ENCODE measurements at regions not wholly inside any gene's neighbourhood (a gene's known extent, or its start where the extent isn't known, plus 50 kb on each side); places are given as distances from the start of the nearest gene placed in this dataset.

DNA sequence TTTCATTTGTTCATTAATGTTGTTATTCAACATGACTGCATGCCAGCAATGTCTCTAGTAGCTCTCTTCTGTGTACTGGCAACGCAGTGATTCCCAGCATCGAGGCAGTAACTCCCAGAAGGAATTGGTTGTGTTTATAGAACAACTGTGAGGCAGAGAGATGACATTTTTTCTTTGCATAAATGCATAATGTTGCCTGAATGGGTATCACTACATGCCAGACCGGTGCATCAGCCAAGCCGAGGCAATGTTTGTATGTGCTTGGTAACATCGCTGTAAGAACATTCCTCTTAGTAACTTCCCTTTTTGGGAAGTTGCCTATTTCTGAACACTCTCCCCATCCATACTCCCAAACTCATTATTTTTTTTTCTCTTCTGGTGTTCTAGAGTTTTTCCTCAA, 182.9 kb downstream of the HTR7 start:
- H3K9ac ChIP-seq (ENCODE audit: low read depth in 1 of 2, low read length in 2 of 2): no peak overlapping the region
- WGBS: 73% methylated on average over 5 of the region's 5 CpGs
- H3K4me3 ChIP-seq (ENCODE audit: low read depth in 1 of 3, low read length in 3 of 3): no peak overlapping the region
- peaks cover 0 to 3% (median 0%) of the 10 kb centered on the region in 4 donors for H3K27me3 ChIP-seq (ENCODE audit: control insufficient read depth in 4 of 4, insufficient read depth in 4 of 4, low read length in 3 of 4)
- no peak for TF ChIP-seq NR2F2 (IDR thresholded peaks at IDR 0.05)
- TF ChIP-seq RAD21 (IDR thresholded peaks at IDR 0.05): no peak
- TF ChIP-seq, protein P1, sequence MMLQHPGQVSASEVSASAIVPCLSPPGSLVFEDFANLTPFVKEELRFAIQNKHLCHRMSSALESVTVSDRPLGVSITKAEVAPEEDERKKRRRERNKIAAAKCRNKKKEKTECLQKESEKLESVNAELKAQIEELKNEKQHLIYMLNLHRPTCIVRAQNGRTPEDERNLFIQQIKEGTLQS (IDR thresholded peaks at IDR 0.05): no peak
- TF ChIP-seq HNF4A (conservative IDR thresholded peaks at IDR 0.05): no peak
- no peak for TF ChIP-seq SP1 (IDR thresholded peaks at IDR 0.05)
- TF ChIP-seq GABPA (IDR thresholded peaks at IDR 0.05 in 1 of 2, conservative IDR thresholded peaks at IDR 0.05 in 1 of 2): no peak
- TF ChIP-seq, protein P2, sequence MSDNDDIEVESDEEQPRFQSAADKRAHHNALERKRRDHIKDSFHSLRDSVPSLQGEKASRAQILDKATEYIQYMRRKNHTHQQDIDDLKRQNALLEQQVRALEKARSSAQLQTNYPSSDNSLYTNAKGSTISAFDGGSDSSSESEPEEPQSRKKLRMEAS (IDR thresholded peaks at IDR 0.05): no peak
- TF ChIP-seq HNF4G (IDR thresholded peaks at IDR 0.05): no peak
- TF ChIP-seq, protein P3, sequence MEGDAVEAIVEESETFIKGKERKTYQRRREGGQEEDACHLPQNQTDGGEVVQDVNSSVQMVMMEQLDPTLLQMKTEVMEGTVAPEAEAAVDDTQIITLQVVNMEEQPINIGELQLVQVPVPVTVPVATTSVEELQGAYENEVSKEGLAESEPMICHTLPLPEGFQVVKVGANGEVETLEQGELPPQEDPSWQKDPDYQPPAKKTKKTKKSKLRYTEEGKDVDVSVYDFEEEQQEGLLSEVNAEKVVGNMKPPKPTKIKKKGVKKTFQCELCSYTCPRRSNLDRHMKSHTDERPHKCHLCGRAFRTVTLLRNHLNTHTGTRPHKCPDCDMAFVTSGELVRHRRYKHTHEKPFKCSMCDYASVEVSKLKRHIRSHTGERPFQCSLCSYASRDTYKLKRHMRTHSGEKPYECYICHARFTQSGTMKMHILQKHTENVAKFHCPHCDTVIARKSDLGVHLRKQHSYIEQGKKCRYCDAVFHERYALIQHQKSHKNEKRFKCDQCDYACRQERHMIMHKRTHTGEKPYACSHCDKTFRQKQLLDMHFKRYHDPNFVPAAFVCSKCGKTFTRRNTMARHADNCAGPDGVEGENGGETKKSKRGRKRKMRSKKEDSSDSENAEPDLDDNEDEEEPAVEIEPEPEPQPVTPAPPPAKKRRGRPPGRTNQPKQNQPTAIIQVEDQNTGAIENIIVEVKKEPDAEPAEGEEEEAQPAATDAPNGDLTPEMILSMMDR (IDR thresholded peaks at IDR 0.05; ENCODE audit: low read depth, low read length, missing input control): no peak
- H3K27ac ChIP-seq (ENCODE audit: low read depth in 1 of 2, low read length in 2 of 2): no peak overlapping the region
- H3K4me1 ChIP-seq (ENCODE audit: control insufficient read depth in 4 of 4, insufficient read depth in 4 of 4, low read length in 3 of 4): no peaks in the 10 kb centered on the region
- no peaks in the 10 kb centered on the region for H3K36me3 ChIP-seq (ENCODE audit: control insufficient read depth in 4 of 4, insufficient read depth in 3 of 4, low read depth in 1 of 4, low read length in 3 of 4)
- no peak for DNase-seq (ENCODE audit: low spot score)
- H3K9me3 ChIP-seq (ENCODE audit: control insufficient read depth in 4 of 4, low read length in 3 of 4): no peaks in the 10 kb centered on the region

DNA sequence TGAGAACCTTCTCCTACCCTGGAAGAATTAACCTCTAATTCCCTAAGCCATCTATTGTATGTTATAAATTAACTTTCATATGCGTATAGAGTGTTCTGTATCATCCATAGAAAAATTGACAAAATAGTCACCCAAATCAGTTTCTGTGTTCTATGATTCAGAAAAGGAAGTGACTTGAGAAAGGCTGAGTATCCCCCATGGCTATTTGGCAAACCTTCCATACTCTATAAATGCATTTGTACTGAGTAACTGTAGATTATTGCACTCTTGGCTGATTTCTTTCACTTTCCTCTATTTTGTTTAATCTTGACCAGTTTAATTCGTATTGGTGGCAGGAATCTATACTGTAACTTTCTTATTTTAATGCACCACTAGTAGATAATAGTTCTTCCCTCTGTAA, 182.2 kb downstream of the HTR7 start:
- Histone ChIP-seq H3K27me3 (ENCODE audit: control insufficient read depth in 4 of 4, insufficient read depth in 4 of 4, low read length in 3 of 4) (peaks cover 0 to 3% (median 0%) of the 10 kb centered on the region in 4 donors), H3K9me3 (ENCODE audit: control insufficient read depth in 4 of 4, low read length in 3 of 4) (no peaks in the 10 kb centered on the region), H3K4me1 (ENCODE audit: control insufficient read depth in 4 of 4, insufficient read depth in 4 of 4, low read length in 3 of 4) (no peaks in the 10 kb centered on the region), H3K36me3 (ENCODE audit: control insufficient read depth in 4 of 4, insufficient read depth in 3 of 4, low read depth in 1 of 4, low read length in 3 of 4) (no peaks in the 10 kb centered on the region), H3K9ac (ENCODE audit: low read depth in 1 of 2, low read length in 2 of 2) (no peak overlapping the region), H3K4me3 (ENCODE audit: low read depth in 1 of 3, low read length in 3 of 3) (no peak overlapping the region), H3K27ac (ENCODE audit: low read depth in 1 of 2, low read length in 2 of 2) (no peak overlapping the region)
- TF ChIP-seq HNF4A (conservative IDR thresholded peaks at IDR 0.05) (no peak), GABPA (IDR thresholded peaks at IDR 0.05 in 1 of 2, conservative IDR thresholded peaks at IDR 0.05 in 1 of 2) (no peak), HNF4G (IDR thresholded peaks at IDR 0.05) (no peak), NR2F2 (IDR thresholded peaks at IDR 0.05) (no peak), TAF1 (conservative IDR thresholded peaks at IDR 0.05) (no peak), FOXA1 (IDR thresholded peaks at IDR 0.05) (no peak), JUND (IDR thresholded peaks at IDR 0.05) (no peak), YY1 (IDR thresholded peaks at IDR 0.05) (no peak), FOXA2 (IDR thresholded peaks at IDR 0.05) (no peak), RAD21 (IDR thresholded peaks at IDR 0.05) (no peak), RXRA (IDR thresholded peaks at IDR 0.05) (no peak), EGR1 (IDR thresholded peaks at IDR 0.05; ENCODE audit: low read depth in 2 of 2) (no peak)
- TF ChIP-seq, protein P2 (IDR thresholded peaks at IDR 0.05): no peak
- TF ChIP-seq, protein P3 (IDR thresholded peaks at IDR 0.05; ENCODE audit: low read depth, low read length, missing input control): no peak
- TF ChIP-seq, protein P4, sequence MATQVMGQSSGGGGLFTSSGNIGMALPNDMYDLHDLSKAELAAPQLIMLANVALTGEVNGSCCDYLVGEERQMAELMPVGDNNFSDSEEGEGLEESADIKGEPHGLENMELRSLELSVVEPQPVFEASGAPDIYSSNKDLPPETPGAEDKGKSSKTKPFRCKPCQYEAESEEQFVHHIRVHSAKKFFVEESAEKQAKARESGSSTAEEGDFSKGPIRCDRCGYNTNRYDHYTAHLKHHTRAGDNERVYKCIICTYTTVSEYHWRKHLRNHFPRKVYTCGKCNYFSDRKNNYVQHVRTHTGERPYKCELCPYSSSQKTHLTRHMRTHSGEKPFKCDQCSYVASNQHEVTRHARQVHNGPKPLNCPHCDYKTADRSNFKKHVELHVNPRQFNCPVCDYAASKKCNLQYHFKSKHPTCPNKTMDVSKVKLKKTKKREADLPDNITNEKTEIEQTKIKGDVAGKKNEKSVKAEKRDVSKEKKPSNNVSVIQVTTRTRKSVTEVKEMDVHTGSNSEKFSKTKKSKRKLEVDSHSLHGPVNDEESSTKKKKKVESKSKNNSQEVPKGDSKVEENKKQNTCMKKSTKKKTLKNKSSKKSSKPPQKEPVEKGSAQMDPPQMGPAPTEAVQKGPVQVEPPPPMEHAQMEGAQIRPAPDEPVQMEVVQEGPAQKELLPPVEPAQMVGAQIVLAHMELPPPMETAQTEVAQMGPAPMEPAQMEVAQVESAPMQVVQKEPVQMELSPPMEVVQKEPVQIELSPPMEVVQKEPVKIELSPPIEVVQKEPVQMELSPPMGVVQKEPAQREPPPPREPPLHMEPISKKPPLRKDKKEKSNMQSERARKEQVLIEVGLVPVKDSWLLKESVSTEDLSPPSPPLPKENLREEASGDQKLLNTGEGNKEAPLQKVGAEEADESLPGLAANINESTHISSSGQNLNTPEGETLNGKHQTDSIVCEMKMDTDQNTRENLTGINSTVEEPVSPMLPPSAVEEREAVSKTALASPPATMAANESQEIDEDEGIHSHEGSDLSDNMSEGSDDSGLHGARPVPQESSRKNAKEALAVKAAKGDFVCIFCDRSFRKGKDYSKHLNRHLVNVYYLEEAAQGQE (IDR thresholded peaks at IDR 0.05): no peak
- TF ChIP-seq, protein P5, sequence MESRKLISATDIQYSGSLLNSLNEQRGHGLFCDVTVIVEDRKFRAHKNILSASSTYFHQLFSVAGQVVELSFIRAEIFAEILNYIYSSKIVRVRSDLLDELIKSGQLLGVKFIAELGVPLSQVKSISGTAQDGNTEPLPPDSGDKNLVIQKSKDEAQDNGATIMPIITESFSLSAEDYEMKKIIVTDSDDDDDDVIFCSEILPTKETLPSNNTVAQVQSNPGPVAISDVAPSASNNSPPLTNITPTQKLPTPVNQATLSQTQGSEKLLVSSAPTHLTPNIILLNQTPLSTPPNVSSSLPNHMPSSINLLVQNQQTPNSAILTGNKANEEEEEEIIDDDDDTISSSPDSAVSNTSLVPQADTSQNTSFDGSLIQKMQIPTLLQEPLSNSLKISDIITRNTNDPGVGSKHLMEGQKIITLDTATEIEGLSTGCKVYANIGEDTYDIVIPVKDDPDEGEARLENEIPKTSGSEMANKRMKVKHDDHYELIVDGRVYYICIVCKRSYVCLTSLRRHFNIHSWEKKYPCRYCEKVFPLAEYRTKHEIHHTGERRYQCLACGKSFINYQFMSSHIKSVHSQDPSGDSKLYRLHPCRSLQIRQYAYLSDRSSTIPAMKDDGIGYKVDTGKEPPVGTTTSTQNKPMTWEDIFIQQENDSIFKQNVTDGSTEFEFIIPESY (IDR thresholded peaks at IDR 0.05): no peak
- TF ChIP-seq, protein P1 (IDR thresholded peaks at IDR 0.05): no peak
- no peak for DNase-seq (ENCODE audit: low spot score)
- WGBS: 63% methylated on average over 2 of the region's 2 CpGs
